ENCODE measurements at regions not wholly inside any gene's neighbourhood (a gene's known extent, or its start where the extent isn't known, plus 50 kb on each side); places are given as distances from the start of the nearest gene placed in this dataset.

DNA sequence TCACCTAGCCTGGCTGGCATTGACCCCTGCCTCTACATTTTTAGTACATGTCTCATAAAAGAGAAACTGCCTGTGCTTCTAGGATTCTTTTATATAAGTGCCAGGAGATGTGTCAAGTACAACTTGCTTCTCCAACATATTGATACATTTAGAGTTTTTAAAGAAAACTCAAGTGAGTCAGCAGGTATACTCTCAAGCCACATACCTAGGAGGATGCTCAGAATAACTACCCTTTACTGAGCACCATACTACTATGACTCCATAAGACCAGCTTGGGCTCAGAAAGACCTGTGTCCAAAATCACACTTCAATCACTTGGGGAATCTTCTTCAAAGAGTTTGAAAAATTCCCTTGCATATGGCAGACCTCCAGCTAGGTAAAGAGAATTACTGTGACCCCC, 389.8 kb upstream of the SLC24A2 start:
- no peak for DNase-seq (ENCODE audit: low read depth)
- TF ChIP-seq, protein P1, sequence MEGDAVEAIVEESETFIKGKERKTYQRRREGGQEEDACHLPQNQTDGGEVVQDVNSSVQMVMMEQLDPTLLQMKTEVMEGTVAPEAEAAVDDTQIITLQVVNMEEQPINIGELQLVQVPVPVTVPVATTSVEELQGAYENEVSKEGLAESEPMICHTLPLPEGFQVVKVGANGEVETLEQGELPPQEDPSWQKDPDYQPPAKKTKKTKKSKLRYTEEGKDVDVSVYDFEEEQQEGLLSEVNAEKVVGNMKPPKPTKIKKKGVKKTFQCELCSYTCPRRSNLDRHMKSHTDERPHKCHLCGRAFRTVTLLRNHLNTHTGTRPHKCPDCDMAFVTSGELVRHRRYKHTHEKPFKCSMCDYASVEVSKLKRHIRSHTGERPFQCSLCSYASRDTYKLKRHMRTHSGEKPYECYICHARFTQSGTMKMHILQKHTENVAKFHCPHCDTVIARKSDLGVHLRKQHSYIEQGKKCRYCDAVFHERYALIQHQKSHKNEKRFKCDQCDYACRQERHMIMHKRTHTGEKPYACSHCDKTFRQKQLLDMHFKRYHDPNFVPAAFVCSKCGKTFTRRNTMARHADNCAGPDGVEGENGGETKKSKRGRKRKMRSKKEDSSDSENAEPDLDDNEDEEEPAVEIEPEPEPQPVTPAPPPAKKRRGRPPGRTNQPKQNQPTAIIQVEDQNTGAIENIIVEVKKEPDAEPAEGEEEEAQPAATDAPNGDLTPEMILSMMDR (IDR thresholded peaks at IDR 0.05; ENCODE audit: low read length, missing control alignments): no peak
- no peak overlapping the region for H3K4me3 ChIP-seq (replicated peaks; ENCODE audit: low read depth, low read length)

DNA sequence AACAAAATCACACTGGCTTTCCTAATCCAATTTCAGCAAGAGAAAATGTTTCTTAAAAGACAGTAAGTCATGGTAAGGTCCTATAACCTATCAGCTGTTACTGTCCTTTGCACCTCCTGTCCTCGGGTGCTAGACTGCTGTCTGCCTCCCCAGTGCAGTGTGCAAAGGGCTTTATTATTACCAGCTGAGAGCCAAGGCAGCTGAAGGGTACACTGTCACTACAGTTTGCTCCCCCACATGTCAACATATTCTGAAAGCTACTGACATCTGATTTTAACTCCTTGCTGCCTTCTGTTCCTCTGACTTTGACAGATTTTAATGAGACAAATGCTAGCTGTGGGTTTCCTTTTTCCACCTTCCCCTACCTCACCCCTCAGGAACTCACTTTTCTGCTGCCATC, 389.4 kb upstream of the SLC24A2 start:
- H3K4me3 ChIP-seq (replicated peaks; ENCODE audit: low read depth, low read length): no peak overlapping the region
- TF ChIP-seq, protein P1 (IDR thresholded peaks at IDR 0.05; ENCODE audit: low read length, missing control alignments): no peak
- no peak for DNase-seq (ENCODE audit: low read depth)

DNA sequence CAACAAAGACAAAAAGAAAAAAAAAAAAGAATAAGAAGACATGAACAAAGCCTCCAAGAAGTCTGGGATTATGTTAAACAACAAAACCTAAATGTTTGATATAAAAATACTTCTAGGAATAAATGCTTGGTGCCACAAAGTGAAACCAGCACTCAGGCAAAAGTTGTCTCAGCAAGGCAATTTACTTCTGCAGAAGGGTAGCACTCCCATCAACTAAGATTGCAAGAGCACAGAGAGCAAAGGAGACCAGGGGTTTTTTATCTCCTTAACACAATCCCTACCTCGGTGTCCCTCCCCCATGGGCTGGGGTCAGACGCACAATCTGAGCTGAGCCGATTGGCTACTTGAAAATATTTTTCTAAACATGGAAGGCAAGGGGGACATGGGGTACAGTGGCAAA, 381.3 kb upstream of the SLC24A2 start:
- H3K4me3 ChIP-seq (replicated peaks; ENCODE audit: low read depth, low read length): no peak overlapping the region
- TF ChIP-seq, protein P1 (IDR thresholded peaks at IDR 0.05; ENCODE audit: low read length, missing control alignments): no peak
- no peak for DNase-seq (ENCODE audit: low read depth)

DNA sequence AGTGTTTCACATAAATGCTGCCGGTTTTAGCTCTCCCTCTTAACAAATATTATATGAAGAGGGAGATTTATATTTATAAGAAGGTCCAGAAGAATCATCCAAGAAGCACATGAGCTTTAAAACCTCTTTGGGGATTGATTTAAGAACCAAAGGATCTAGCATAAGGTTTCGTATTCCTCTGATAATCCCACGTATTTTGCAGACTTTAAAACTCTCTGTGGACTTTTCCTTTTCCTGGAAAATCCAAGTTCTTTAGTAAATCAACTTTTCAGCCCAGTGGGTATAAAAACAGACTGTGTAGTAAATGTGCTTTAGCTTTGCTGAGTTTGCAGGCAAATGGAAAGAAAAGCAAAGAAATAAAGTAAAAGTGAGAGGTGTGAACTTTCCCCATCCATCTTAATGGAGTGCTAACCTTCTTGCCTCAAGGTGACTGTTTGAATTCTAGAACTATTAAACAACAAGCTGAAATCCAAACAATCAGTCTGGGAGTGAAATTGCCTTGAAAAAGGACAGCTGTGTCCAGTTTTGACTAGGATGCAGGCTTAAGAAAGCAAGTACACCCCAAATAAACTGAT, 363.4 kb upstream of the SLC24A2 start:
- TF ChIP-seq, protein P1 (IDR thresholded peaks at IDR 0.05; ENCODE audit: low read length, missing control alignments): no peak
- H3K4me3 ChIP-seq (replicated peaks; ENCODE audit: low read depth, low read length): no peak overlapping the region
- no peak for DNase-seq (ENCODE audit: low read depth)

DNA sequence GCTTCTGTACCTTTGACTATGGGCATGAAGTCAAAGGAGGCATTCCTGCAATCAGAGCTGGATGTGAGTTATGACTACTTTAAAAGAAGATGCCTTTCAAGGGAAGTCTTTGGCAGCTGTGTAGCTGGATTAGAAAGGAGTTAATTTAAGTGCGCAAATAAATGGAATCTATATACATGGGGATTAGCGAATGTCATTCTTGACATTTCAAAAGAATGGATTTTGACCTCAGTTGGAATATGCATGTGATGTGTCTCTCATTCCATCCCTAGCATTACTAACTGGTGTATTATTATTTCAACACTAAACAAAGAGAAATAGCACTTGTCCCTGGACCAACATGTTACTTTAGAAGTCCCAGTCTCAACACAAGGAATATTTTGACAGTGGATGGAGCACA, 359.6 kb upstream of the SLC24A2 start:
- H3K4me3 ChIP-seq (replicated peaks; ENCODE audit: low read depth, low read length): no peak overlapping the region
- DNase-seq (ENCODE audit: low read depth): no peak
- TF ChIP-seq, protein P1 (IDR thresholded peaks at IDR 0.05; ENCODE audit: low read length, missing control alignments): no peak

DNA sequence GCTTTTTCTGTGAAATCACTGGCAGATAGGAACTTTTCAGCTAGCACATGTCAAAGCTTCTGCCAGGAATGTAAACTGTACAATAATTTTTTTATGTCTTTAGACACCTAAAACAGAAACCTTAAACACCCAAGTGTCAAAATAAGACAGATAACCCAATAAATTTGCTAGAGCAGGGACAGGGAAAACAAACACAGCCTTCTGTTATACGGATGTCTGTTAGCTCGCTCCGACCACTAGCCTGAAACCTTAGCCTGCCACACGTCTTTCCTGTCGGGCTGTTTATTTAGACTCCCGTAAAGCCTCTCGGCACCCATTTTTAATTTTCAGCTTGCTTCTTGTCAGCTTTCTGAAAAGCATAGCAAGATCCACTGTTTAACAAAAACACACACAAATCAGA, 355.4 kb upstream of the SLC24A2 start:
- H3K4me3 ChIP-seq (replicated peaks; ENCODE audit: low read depth, low read length): no peak overlapping the region
- no peak for DNase-seq (ENCODE audit: low read depth)
- TF ChIP-seq, protein P1 (IDR thresholded peaks at IDR 0.05; ENCODE audit: low read length, missing control alignments): no peak

DNA sequence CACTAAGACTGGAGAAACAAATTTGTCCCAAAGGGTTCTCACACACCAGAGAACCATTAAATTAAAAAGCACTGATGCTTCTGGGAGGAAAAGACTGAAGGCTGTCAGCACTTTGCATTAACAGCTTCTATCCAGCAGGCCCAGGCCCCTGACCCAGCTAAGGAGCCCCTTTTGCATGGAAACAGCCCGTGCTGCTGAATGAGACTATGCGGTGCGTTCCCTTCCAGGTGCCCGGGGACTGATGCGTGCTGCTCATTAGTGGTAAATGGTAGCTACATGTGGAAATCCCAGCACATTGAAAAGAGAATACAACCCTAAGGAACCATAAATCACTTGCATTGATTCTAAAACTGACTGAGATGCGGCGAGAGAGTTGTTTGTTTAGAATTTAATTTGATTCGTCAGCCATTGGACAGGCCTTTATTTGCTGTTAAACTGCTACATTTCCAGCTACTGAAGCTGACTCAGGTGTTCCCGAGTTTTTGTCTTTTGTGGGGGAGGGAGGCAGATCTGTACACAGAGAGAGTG, 351.0 kb upstream of the SLC24A2 start:
- no peak overlapping the region for H3K4me3 ChIP-seq (replicated peaks; ENCODE audit: low read depth, low read length)
- TF ChIP-seq, protein P1 (IDR thresholded peaks at IDR 0.05; ENCODE audit: low read length, missing control alignments): no peak
- no peak for DNase-seq (ENCODE audit: low read depth)
